GM12865 (cell line): ENCODE measurements at regions not wholly inside any gene's neighbourhood (a gene's known extent, or its start where the extent isn't known, plus 50 kb on each side); places are given as distances from the start of the nearest gene placed in this dataset.
A peak's percentile ranks its signal among the peaks of the same experiment; 100 is the strongest.

Experiments
- DNase-seq: peaks from one replicate; pipeline ENCODE4 v3.0.0; 2010; ENCODE audit warnings: low read depth
- H3K4me3 ChIP-seq: 2 replicates; pipeline ENCODE4 v1.5.1; 2011; ENCODE audit warnings: mild to moderate bottlenecking, low read depth, low read length, control low read depth
- CTCF ChIP-seq: IDR thresholded peaks from 2 replicates; pipeline ENCODE4 v1.5.1; 2011; ENCODE audit warnings: low read length, control low read depth, low read depth, inconsistent platforms; ENCODE audit not compliant: insufficient read depth; ENCODE audit errors: missing control alignments

DNA sequence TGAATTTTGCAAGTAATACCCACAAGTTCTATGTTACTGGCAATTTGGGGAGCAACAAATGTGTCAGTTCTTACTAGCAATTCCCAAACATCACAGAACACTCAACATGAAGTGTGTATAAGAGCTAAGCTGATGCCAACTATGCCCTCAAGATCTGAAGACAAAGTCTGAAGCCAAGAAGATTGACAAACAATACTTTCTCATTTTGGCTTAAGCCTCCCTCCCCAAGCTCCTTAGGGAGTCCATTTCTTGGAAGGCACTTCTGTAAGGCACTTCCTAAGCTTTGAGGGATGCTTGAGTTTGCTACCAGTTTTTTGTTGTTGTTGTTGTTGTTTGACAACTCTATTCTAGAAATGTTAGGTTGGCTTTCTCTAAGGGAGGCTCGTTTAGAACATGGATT is 154.4 kb upstream of the ZNF644 start:
- TF ChIP-seq CTCF: no peak
- no peak for DNase-seq
- no peak overlapping the region for H3K4me3 ChIP-seq

DNA sequence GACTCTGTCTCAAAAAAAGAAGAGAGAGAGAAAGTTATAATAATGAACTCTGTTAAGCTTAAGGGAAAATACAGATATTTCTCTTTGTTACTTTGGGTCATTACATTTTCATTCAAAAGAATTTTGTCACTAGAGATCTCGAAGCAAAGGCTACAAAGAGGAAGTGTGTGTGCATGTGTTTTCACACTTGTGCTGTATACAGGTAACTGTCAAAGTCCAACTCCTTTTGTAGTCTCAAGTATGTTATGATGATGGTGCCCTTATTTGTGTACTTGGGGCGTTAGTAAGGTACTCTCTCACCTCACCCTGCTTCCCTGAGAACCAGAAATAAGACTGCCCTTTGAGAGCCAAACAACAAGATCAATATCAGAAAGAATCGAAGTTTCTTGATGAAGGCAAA is 152.9 kb upstream of the ZNF644 start:
- H3K4me3 ChIP-seq: no peak overlapping the region
- DNase-seq: no peak
- no peak for TF ChIP-seq CTCF

DNA sequence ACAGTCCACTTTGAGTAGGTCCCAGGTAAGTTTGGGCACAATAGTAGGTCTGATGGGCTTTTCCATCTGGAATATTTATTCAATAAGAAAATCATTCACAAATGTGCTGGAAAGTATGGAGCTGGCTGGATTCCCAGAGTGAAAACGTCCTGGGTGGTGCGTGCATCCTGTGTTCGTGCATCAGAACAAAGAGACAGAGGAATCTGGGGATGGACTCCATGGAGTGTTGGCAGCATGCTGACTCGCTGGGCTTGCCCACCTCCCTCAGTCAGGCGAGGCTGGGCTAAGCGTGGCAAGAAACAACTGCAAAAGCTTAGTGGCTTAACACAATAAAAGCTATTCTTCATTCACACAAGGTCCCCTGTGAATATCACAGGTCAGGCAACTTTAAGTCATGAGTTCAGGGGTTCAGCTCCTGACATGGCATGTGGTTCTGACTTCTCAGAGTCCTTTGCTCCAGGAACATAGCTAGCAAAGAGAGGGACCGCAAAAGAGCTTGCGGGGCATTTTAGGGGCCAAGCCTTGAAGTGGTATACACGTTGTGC is 151.6 kb upstream of the ZNF644 start:
- no peak for DNase-seq
- no peak for TF ChIP-seq CTCF
- no peak overlapping the region for H3K4me3 ChIP-seq

DNA sequence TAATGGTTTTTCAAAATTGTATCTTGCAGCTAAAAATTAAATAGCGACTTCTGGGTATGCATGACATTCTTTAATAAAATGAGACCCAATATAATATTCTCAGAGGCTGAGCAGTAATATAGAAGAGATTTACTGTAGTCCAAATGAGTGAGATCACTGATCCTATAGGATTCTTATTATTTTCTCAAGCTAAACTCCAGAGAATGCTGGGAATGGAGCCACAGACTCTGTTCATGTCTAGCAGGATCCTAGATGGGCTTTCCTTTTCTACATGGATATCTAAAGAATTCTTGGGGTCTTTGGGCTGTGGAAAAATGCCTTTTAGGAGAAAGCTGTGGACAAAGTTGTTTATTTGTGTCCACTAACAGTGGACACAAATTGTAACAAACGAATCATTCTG is 150.7 kb upstream of the ZNF644 start:
- no peak for TF ChIP-seq CTCF
- no peak for DNase-seq
- H3K4me3 ChIP-seq: no peak overlapping the region

GRCh38 chr1:91171898-91172297 is 150.1 kb upstream of the ZNF644 start:
- DNase-seq: no peak
- no peak overlapping the region for H3K4me3 ChIP-seq

GRCh38 chr1:91170571-91170970 is 148.7 kb upstream of the ZNF644 start:
- no peak for TF ChIP-seq CTCF
- no peak overlapping the region for H3K4me3 ChIP-seq
- no peak for DNase-seq

More at GRCh38 chr1:91171898-91172297, 150.1 kb upstream of the ZNF644 start:
- no peak for TF ChIP-seq CTCF

DNA sequence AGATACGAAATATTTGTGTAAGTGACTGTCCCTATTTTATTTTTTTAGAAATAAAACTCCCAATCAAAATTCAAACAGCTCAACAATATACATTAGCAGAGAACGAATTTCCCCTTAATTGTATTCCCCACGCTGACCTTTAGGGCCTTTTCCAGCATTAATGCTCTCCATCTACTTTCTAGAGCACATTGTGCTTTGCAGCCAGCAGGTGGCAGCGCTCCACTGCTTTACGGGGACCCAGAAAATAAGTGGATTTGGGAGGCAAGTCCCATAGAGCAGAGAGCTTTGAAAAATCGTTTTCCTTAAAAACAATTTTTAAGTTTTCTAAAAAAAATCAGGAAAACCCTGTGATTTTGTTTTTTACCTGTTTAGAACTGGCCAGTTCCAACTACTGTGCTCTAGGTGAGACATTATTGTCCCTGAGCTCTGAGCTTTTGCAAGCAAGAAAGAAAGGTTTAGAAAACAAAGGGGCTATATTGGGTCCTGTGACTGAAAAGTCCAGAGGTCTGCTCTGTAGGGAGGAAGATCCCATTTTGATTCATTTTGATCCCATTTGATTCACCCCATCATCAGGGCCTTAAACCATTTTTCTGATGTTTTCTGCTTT is 144.4 kb upstream of the ZNF644 start:
- H3K4me3 ChIP-seq: no peak overlapping the region
- DNase-seq: peak; percentile 63
- TF ChIP-seq CTCF: peak; percentile 74
